Forelimb muscle (tissue), 1 donor: ENCODE measurements at regions not wholly inside any gene's neighbourhood (a gene's known extent, or its start where the extent isn't known, plus 50 kb on each side); places are given as distances from the start of the nearest gene placed in this dataset.

Source experiments
- DNase-seq: peaks from one replicate; pipeline ENCODE4 v3.0.0-alpha.2; 2013; ENCODE audit warnings: low read depth

GRCh38 chr9:108239696-108240321 is 616.0 kb downstream of the ACTL7B start:
- no peak for DNase-seq

- DNase-seq: no peak
Observed at GRCh38 chr9:108235609-108236008, 620.2 kb downstream of the ACTL7B start.

GRCh38 chr9:108234811-108235210 is 621.0 kb downstream of the ACTL7B start:
- no peak for DNase-seq

GRCh38 chr9:108225149-108225800 is 630.5 kb downstream of the ACTL7B start:
- DNase-seq: no peak

GRCh38 chr9:108224716-108225115 is 631.1 kb downstream of the ACTL7B start:
- no peak for DNase-seq

GRCh38 chr9:108219664-108220063 is 636.1 kb downstream of the ACTL7B start:
- no peak for DNase-seq

- no peak for DNase-seq
Observed at GRCh38 chr9:108217431-108218349, 638.1 kb downstream of the ACTL7B start.

- DNase-seq: no peak
Observed at GRCh38 chr9:108213511-108213910, 642.3 kb downstream of the ACTL7B start.

GRCh38 chr9:108212184-108212583 is 643.6 kb downstream of the ACTL7B start:
- no peak for DNase-seq

GRCh38 chr9:108211411-108211955 is 644.3 kb downstream of the ACTL7B start:
- DNase-seq: no peak

GRCh38 chr9:108209132-108209685 is 646.6 kb downstream of the ACTL7B start:
- no peak for DNase-seq

- no peak for DNase-seq
Observed at GRCh38 chr9:108207561-108208165, 648.1 kb downstream of the ACTL7B start.

GRCh38 chr9:108205276-108205675 is 650.5 kb downstream of the ACTL7B start:
- DNase-seq: no peak

GRCh38 chr9:108197899-108198298 is 657.9 kb downstream of the ACTL7B start:
- DNase-seq: no peak

- no peak for DNase-seq
Observed at GRCh38 chr9:108197008-108197365, 658.8 kb downstream of the ACTL7B start.

GRCh38 chr9:108196332-108197007 is 659.3 kb downstream of the ACTL7B start:
- no peak for DNase-seq

GRCh38 chr9:108194154-108194553 is 661.6 kb downstream of the ACTL7B start:
- DNase-seq: no peak

- no peak for DNase-seq
Observed at GRCh38 chr9:108193026-108193710, 662.6 kb downstream of the ACTL7B start.

- no peak for DNase-seq
Observed at GRCh38 chr9:108191065-108191464, 664.7 kb downstream of the ACTL7B start.

- no peak for DNase-seq
Observed at GRCh38 chr9:108188976-108189375, 666.8 kb downstream of the ACTL7B start.
